MM.1S (cell line): ENCODE measurements at regions not wholly inside any gene's neighbourhood (a gene's known extent, or its start where the extent isn't known, plus 50 kb on each side); places are given as distances from the start of the nearest gene placed in this dataset.

ENCODE experiments used
- EZH2 ChIP-seq: fragments of 300-600 bp; sonication (generic); optimal IDR thresholded peaks from 2 replicates; pipeline ENCODE3; 2017; ENCODE audit warnings: low read depth, mild to moderate bottlenecking, antibody characterized with exemption, low read length, mixed read lengths
- EZH2phosphoT487 ChIP-seq: fragments of 300-600 bp; sonication (generic); IDR thresholded peaks from 2 replicates; pipeline ENCODE4 v1.6.1; 2018; ENCODE audit warnings: antibody characterized with exemption, low read length
- TF ChIP-seq, protein P1 (sequence below): fragments of 300-600 bp; sonication (generic); IDR thresholded peaks from 2 replicates; pipeline ENCODE4 v1.5.1; 2016; ENCODE audit warnings: antibody characterized with exemption, low read length, mixed read lengths

DNA sequence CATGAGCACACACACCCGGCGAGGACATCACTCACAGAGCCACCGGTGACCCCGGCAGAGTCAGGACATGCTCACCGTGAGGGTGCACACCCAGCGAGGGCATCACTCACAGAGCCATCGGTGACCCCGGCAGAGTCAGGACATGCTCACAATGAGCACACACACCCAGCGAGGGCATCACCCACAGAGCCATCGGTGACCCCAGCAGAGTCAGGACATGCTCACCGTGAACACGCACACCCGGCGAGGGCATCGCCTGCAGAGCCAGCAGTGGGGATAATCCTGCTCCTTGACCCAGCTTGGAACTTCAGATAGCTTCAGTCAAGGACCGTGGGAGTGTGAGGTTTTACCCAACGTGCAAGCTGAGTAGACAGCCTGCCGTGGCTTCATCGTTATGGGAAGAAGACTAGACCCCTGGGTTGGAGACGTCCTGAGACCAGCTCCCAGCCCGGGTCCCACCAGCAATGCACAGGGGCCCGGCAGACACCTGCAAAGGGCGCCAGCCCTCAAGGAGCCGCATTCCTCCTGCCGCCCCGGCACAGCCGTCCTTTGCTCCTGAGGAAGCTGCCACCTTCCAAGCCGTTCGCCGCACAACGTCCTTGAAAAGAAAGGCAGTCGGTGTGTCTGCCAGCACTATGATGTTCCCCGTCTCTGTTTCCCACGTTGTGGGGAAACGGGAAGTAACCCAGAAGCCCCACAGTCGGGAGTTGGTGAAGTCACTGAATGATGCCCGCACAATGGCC is 192.3 kb downstream of the DLL1 start:
- TF ChIP-seq, protein P1, sequence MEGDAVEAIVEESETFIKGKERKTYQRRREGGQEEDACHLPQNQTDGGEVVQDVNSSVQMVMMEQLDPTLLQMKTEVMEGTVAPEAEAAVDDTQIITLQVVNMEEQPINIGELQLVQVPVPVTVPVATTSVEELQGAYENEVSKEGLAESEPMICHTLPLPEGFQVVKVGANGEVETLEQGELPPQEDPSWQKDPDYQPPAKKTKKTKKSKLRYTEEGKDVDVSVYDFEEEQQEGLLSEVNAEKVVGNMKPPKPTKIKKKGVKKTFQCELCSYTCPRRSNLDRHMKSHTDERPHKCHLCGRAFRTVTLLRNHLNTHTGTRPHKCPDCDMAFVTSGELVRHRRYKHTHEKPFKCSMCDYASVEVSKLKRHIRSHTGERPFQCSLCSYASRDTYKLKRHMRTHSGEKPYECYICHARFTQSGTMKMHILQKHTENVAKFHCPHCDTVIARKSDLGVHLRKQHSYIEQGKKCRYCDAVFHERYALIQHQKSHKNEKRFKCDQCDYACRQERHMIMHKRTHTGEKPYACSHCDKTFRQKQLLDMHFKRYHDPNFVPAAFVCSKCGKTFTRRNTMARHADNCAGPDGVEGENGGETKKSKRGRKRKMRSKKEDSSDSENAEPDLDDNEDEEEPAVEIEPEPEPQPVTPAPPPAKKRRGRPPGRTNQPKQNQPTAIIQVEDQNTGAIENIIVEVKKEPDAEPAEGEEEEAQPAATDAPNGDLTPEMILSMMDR, result no peak
- no peak for TF ChIP-seq EZH2phosphoT487
- no peak for TF ChIP-seq EZH2
